NT2/D1 (cell line): ENCODE measurements at regions not wholly inside any gene's neighbourhood (a gene's known extent, or its start where the extent isn't known, plus 50 kb on each side); places are given as distances from the start of the nearest gene placed in this dataset.

Source experiments
- SUZ12 ChIP-seq: IDR thresholded peaks from 2 replicates; pipeline ENCODE4 v1.6.1; 2011; ENCODE audit not compliant: insufficient read length, insufficient read depth; ENCODE audit errors: extremely low read depth
- ZNF274 ChIP-seq: IDR thresholded peaks from 2 replicates; pipeline ENCODE4 v1.6.1; 2011; ENCODE audit warnings: mild to moderate bottlenecking, low read depth, low read length

GRCh38 chr1:187894349-187894748 lies 1065.6 kb downstream of the PLA2G4A start:
- TF ChIP-seq SUZ12 = no peak
- no peak for TF ChIP-seq ZNF274
